DND-41 (cell line): ENCODE measurements at regions not wholly inside any gene's neighbourhood (a gene's known extent, or its start where the extent isn't known, plus 50 kb on each side); places are given as distances from the start of the nearest gene placed in this dataset.

Experiments used
- EZH2 ChIP-seq: IDR thresholded peaks from 3 replicates; pipeline ENCODE4 v1.6.1; 2012; ENCODE audit warnings: borderline replicate concordance, low read depth, mild to moderate bottlenecking, moderate library complexity, low read length, inconsistent platforms; ENCODE audit not compliant: severe bottlenecking
- TF ChIP-seq, protein P1 (sequence below): IDR thresholded peaks from 2 replicates; pipeline ENCODE4 v1.5.1; 2012; ENCODE audit warnings: borderline replicate concordance, low read length, moderate library complexity, mild to moderate bottlenecking; ENCODE audit not compliant: poor library complexity, severe bottlenecking; ENCODE audit errors: extremely low read depth

- TF ChIP-seq, protein P1, sequence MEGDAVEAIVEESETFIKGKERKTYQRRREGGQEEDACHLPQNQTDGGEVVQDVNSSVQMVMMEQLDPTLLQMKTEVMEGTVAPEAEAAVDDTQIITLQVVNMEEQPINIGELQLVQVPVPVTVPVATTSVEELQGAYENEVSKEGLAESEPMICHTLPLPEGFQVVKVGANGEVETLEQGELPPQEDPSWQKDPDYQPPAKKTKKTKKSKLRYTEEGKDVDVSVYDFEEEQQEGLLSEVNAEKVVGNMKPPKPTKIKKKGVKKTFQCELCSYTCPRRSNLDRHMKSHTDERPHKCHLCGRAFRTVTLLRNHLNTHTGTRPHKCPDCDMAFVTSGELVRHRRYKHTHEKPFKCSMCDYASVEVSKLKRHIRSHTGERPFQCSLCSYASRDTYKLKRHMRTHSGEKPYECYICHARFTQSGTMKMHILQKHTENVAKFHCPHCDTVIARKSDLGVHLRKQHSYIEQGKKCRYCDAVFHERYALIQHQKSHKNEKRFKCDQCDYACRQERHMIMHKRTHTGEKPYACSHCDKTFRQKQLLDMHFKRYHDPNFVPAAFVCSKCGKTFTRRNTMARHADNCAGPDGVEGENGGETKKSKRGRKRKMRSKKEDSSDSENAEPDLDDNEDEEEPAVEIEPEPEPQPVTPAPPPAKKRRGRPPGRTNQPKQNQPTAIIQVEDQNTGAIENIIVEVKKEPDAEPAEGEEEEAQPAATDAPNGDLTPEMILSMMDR = no peak
- no peak for TF ChIP-seq EZH2
Observed at GRCh38 chr3:71910108-71910507, 125.2 kb upstream of the PROK2 start.
